HG02885 (cell line): ENCODE measurements at regions not wholly inside any gene's neighbourhood (a gene's known extent, or its start where the extent isn't known, plus 50 kb on each side); places are given as distances from the start of the nearest gene placed in this dataset.

ENCODE experiments used
- ATAC-seq: cut with Tn5 transposase; IDR thresholded peaks from one replicate; pipeline ENCODE4 v1.9.1; 2021; ENCODE audit warnings: mild to moderate bottlenecking; ENCODE audit not compliant: unreplicated experiment, poor library complexity

- no peak for ATAC-seq
Observed at GRCh38 chr5:2184026-2184366, 301.3 kb upstream of the IRX4 start.

GRCh38 chr5:2183154-2184025 lies 300.7 kb upstream of the IRX4 start:
- ATAC-seq = no peak

GRCh38 chr5:2182020-2182419 lies 299.3 kb upstream of the IRX4 start:
- no peak for ATAC-seq

GRCh38 chr5:2181557-2181956 lies 298.8 kb upstream of the IRX4 start:
- ATAC-seq = no peak

- ATAC-seq = no peak
Observed at GRCh38 chr5:2181149-2181548, 298.4 kb upstream of the IRX4 start.

- no peak for ATAC-seq
Observed at GRCh38 chr5:2180456-2180855, 297.7 kb upstream of the IRX4 start.

GRCh38 chr5:2179861-2180260 lies 297.1 kb upstream of the IRX4 start:
- ATAC-seq = no peak

GRCh38 chr5:2178528-2178927 lies 295.8 kb upstream of the IRX4 start:
- ATAC-seq = no peak

- ATAC-seq = no peak
Observed at GRCh38 chr5:2178071-2178477, 295.3 kb upstream of the IRX4 start.

GRCh38 chr5:2177244-2177643 lies 294.5 kb upstream of the IRX4 start:
- ATAC-seq = no peak

- ATAC-seq = no peak
Observed at GRCh38 chr5:2176581-2176980, 293.9 kb upstream of the IRX4 start.

- ATAC-seq = no peak
Observed at GRCh38 chr5:2175842-2176404, 293.2 kb upstream of the IRX4 start.

GRCh38 chr5:2175041-2175440 lies 292.3 kb upstream of the IRX4 start:
- no peak for ATAC-seq

- no peak for ATAC-seq
Observed at GRCh38 chr5:2174538-2174937, 291.8 kb upstream of the IRX4 start.

GRCh38 chr5:2173151-2173834 lies 290.6 kb upstream of the IRX4 start:
- no peak for ATAC-seq

- no peak for ATAC-seq
Observed at GRCh38 chr5:2172471-2172870, 289.7 kb upstream of the IRX4 start.

GRCh38 chr5:2170761-2171160 lies 288.0 kb upstream of the IRX4 start:
- no peak for ATAC-seq

GRCh38 chr5:2169850-2170760 lies 287.4 kb upstream of the IRX4 start:
- ATAC-seq = no peak

- ATAC-seq = no peak
Observed at GRCh38 chr5:2169430-2169808, 286.7 kb upstream of the IRX4 start.

- ATAC-seq = no peak
Observed at GRCh38 chr5:2168601-2169429, 286.1 kb upstream of the IRX4 start.
